ENCODE measurements at regions not wholly inside any gene's neighbourhood (a gene's known extent, or its start where the extent isn't known, plus 50 kb on each side); places are given as distances from the start of the nearest gene placed in this dataset.

- in situ Hi-C loops (cut with MboI; ENCODE audit: low sequenced_read_pairs, unreplicated experiment), result no loop called here
- no peak for DNase-seq (ENCODE audit: low spot score)
- TF ChIP-seq, protein P1, sequence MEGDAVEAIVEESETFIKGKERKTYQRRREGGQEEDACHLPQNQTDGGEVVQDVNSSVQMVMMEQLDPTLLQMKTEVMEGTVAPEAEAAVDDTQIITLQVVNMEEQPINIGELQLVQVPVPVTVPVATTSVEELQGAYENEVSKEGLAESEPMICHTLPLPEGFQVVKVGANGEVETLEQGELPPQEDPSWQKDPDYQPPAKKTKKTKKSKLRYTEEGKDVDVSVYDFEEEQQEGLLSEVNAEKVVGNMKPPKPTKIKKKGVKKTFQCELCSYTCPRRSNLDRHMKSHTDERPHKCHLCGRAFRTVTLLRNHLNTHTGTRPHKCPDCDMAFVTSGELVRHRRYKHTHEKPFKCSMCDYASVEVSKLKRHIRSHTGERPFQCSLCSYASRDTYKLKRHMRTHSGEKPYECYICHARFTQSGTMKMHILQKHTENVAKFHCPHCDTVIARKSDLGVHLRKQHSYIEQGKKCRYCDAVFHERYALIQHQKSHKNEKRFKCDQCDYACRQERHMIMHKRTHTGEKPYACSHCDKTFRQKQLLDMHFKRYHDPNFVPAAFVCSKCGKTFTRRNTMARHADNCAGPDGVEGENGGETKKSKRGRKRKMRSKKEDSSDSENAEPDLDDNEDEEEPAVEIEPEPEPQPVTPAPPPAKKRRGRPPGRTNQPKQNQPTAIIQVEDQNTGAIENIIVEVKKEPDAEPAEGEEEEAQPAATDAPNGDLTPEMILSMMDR (IDR thresholded peaks at IDR 0.05; ENCODE audit: borderline replicate concordance, control extremely low read depth, extremely low read depth, insufficient read depth, missing control alignments), result no peak
Measured at GRCh38 chrX:122910697-122911096, 273.4 kb upstream of the GRIA3 start.

DNA sequence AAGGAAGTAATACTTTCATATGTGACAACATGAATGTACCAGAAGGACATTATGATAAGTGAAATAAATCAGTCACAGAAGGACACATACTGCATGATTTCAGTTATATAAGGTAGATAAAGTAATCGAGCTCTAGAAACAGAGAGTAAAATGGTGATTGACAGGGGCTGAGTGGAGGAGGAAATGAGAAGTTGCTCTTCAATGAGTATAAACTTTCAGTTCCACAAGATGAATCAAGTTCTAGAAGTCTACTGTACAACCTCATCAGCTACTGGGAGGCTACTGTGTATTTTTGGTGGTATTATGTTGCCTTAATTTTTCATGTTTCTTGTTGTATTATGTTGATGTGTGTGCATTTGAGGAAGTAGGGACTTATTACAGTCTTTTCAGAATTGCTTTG lies 270.9 kb upstream of the GRIA3 start:
- no peak for DNase-seq (ENCODE audit: low spot score)
- TF ChIP-seq, protein P1 (IDR thresholded peaks at IDR 0.05; ENCODE audit: borderline replicate concordance, control extremely low read depth, extremely low read depth, insufficient read depth, missing control alignments), result no peak
- in situ Hi-C loops (cut with MboI; ENCODE audit: low sequenced_read_pairs, unreplicated experiment), result no loop called here

DNA sequence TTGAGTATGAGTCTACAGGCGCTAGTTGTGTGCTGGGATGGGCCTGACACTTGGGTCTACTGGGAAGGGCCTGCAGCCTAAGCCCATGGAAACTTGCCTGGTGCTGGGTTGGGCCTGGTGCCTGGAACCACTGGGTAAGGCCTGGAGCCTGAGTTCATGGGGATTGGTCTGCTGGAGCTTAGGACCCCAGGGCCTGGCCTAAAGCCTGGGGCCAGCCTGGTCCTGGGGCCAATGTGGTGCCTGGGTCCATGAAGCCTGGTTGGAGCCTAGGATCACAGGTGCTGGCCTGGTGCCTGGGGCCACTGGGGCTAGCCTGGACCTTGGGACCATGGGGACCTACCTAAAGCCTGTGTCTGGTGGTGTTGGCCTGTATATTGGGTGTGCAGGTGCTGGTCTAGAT lies 270.3 kb upstream of the GRIA3 start:
- in situ Hi-C loops (cut with MboI; ENCODE audit: low sequenced_read_pairs, unreplicated experiment), result no loop called here
- TF ChIP-seq, protein P1 (IDR thresholded peaks at IDR 0.05; ENCODE audit: borderline replicate concordance, control extremely low read depth, extremely low read depth, insufficient read depth, missing control alignments), result no peak
- DNase-seq (ENCODE audit: low spot score), result no peak

DNA sequence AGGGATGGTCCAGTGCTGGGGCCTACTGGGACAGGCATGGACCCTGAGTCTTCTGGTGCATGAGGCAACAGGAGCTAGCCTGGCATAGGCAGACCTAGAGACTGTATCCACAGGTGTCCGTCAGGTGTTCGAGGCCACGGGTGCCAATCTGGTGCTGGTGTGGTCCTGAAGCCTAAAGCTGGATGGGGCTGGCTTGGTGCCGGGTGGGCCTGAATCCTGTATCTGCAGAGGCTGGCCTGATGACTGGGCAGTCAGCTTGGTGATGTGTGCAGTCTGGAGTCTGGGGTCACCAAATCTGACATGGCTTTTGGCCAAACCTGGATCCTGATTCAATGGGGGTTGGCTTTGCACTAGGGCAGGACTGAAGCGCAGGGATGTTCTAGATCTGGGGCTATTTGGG lies 269.8 kb upstream of the GRIA3 start:
- in situ Hi-C loops (cut with MboI; ENCODE audit: low sequenced_read_pairs, unreplicated experiment), result no loop called here
- no peak for DNase-seq (ENCODE audit: low spot score)
- TF ChIP-seq, protein P1 (IDR thresholded peaks at IDR 0.05; ENCODE audit: borderline replicate concordance, control extremely low read depth, extremely low read depth, insufficient read depth, missing control alignments), result no peak

DNA sequence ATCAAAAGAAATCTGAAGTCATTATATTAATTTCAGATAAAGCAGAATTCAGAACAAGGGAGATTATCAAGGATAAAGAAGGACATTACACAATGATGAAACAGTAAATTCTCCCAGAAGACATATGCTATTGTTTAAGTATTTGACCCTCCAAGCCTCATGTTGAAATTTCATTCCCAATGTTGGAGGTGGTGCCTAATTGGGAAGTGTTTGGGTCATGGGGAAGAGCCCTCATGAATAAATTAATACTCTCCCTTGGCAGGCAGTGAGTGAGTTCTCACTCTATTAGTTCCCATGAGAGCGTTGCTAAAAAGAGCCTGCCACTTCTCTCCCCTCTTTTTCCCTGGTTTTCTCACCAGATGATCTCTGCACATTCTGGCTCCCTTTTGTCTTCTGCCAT lies 249.9 kb upstream of the GRIA3 start:
- TF ChIP-seq, protein P1 (IDR thresholded peaks at IDR 0.05; ENCODE audit: borderline replicate concordance, control extremely low read depth, extremely low read depth, insufficient read depth, missing control alignments), result no peak
- DNase-seq (ENCODE audit: low spot score), result no peak
- in situ Hi-C loops (cut with MboI; ENCODE audit: low sequenced_read_pairs, unreplicated experiment), result no loop called here

- no peak for DNase-seq (ENCODE audit: low spot score)
- in situ Hi-C loops (cut with MboI; ENCODE audit: low sequenced_read_pairs, unreplicated experiment), result no loop called here
- TF ChIP-seq, protein P1 (IDR thresholded peaks at IDR 0.05; ENCODE audit: borderline replicate concordance, control extremely low read depth, extremely low read depth, insufficient read depth, missing control alignments), result no peak
Measured at GRCh38 chrX:122940199-122940598, 243.9 kb upstream of the GRIA3 start.

GRCh38 chrX:122941806-122942205 lies 242.3 kb upstream of the GRIA3 start:
- no peak for DNase-seq (ENCODE audit: low spot score)
- in situ Hi-C loops (cut with MboI; ENCODE audit: low sequenced_read_pairs, unreplicated experiment), result no loop called here
- TF ChIP-seq, protein P1 (IDR thresholded peaks at IDR 0.05; ENCODE audit: borderline replicate concordance, control extremely low read depth, extremely low read depth, insufficient read depth, missing control alignments), result no peak
